GM18861 (cell line): ENCODE measurements at regions not wholly inside any gene's neighbourhood (a gene's known extent, or its start where the extent isn't known, plus 50 kb on each side); places are given as distances from the start of the nearest gene placed in this dataset.
A peak's percentile ranks its signal among the peaks of the same experiment; 100 is the strongest.

Experiments used
- ATAC-seq: cut with Tn5 transposase; IDR thresholded peaks from one replicate; pipeline ENCODE4 v1.9.1; 2021; ENCODE audit not compliant: unreplicated experiment

- peak; percentile 76 for ATAC-seq
Observed at GRCh38 chr9:19946441-19947109, 157.7 kb upstream of the SLC24A2 start.

- no peak for ATAC-seq
Observed at GRCh38 chr9:19941874-19942273, 153.0 kb upstream of the SLC24A2 start.

DNA sequence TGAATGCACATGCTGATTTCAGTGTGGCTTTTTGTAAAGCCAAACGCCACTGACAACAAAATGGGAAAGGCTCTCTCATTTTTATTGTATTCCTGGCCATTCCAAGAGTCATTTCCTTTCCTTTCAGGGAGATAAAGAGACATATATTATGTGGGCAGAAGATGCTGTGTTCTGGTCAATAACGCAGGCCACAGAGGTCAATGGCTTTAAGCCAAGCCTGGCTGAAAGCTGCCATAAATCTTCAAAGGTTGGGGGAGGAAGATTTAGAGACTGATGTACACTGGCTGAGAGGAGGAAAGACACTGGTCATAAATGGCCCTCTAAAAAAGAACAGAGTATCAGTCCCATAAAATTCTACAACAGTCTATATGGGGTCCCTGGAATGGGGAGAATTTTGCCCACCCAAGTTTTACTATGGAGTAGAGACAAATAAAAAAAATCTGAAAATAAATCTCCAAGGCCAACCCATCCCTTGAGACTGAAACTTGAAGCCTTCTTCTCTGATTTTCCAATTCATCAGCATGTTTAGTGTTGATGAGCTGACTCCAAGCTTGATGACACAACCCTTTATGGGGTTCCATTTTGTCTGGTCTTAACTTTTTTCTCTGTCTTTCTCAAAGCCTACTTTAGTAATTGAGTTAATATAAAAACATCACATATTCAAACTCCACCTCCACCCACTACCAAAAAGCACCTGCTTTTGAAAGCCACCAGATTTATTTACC, 152.1 kb upstream of the SLC24A2 start:
- ATAC-seq: no peak

GRCh38 chr9:19939734-19940278, 151.0 kb upstream of the SLC24A2 start:
- no peak for ATAC-seq

DNA sequence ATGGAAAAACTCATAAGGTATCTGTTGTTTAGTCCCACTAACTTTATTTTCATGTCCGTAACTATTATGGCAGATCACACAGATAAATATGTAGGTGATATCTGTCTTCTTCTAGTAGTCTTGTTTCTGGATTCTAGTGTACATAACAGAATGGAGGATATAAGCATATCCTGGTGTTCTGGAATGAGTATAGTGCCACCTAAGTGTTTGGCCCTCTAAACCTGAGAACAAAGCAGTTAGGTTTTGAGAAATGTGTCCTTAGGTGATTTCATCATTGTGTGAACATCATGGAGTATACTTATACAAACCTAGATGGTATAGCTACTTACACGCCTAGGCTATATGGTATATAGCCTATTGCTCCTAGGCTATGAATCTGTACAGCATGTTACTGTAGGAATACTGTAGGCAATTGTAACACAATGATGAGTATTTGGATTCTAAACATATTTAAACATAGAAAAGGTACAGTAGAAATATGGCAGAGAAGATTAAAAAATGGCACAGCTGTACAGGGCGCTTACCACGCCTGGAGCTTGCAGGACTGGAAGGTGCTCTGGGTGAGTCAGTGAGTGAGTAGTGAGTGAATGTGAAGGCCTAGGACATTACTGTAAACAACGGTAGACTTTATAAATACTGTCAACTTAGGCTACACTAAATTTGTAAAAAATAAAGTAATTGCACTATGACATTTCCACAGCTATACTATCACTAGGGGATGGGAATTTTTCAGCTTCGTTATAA, 150.3 kb upstream of the SLC24A2 start:
- ATAC-seq: no peak

DNA sequence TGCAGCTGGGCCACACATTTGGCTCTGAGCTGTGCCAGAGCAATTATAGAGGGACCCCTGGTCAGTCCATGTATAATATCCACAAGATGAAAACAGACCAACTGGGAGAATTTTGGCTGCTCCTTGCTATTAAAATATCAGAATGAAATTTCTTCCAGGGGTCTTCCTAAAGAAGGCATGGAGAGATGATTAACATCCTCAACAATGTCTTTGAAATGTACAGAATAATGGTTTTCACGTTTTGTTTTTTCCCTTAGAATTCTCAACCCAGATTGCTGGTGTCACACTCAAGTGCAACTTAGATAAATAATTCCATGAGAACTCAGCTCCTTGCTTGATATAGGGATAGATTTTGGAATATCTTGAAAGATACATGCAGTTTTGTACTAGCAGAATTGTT, 148.3 kb upstream of the SLC24A2 start:
- no peak for ATAC-seq

- no peak for ATAC-seq
Observed at GRCh38 chr9:19936598-19936997, 147.8 kb upstream of the SLC24A2 start.

GRCh38 chr9:19935422-19935821, 146.6 kb upstream of the SLC24A2 start:
- no peak for ATAC-seq

- ATAC-seq: no peak
Observed at GRCh38 chr9:19934301-19934871, 145.5 kb upstream of the SLC24A2 start.

DNA sequence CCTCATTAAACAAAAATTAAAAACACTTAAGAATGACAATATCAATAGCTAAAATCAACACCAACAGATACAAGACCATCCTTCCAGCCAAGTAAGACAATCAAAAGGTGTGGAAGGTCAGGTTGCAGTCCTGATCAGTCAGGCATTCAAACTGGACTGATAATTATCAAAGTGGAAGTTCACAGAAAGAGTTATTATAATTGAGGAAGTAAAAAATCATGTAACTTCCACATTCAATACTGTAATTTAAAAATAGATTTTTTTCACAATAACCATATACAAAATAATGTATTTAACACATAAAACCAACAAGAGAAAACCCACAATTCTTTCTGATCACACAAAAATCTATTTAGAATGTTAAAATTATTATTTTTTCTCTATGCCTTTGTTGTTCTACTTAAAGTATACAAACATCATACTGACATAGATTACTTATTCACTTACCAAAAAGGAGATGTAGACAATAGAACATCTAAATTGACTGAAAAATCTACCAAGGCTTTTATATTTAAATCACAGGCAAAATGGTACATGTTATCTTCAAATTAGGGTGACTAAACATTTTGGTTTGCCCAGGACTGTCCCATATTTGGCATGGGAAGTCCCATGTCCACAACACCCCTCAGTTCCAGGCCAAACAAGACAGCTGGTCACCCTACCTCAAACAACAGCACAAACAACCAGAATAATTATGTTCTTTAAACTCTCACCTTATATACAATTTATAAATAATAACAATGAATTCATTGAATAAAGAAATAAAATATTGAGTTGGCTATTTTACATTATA, 142.5 kb upstream of the SLC24A2 start:
- no peak for ATAC-seq

GRCh38 chr9:19927560-19927959, 138.7 kb upstream of the SLC24A2 start:
- ATAC-seq: no peak

DNA sequence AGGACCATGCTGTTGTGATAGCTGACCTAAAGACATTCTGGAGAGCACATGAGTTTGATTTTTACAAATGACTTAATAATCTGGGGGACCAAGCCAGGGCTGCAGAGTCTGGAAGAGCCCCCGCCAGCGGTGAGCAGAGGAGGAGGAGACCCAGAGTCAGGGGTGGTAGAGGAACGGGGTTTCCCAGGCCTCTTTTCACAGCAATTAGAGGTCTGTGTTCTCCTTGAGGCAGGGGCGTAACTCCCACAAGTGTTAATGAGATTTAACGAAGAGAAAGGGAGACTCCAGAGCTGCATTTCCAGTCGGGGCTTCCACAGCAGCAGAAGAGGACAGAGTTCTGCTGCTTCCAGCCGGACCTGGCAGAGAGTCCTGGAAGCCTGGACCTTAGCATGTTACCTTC, 137.9 kb upstream of the SLC24A2 start:
- ATAC-seq: no peak

DNA sequence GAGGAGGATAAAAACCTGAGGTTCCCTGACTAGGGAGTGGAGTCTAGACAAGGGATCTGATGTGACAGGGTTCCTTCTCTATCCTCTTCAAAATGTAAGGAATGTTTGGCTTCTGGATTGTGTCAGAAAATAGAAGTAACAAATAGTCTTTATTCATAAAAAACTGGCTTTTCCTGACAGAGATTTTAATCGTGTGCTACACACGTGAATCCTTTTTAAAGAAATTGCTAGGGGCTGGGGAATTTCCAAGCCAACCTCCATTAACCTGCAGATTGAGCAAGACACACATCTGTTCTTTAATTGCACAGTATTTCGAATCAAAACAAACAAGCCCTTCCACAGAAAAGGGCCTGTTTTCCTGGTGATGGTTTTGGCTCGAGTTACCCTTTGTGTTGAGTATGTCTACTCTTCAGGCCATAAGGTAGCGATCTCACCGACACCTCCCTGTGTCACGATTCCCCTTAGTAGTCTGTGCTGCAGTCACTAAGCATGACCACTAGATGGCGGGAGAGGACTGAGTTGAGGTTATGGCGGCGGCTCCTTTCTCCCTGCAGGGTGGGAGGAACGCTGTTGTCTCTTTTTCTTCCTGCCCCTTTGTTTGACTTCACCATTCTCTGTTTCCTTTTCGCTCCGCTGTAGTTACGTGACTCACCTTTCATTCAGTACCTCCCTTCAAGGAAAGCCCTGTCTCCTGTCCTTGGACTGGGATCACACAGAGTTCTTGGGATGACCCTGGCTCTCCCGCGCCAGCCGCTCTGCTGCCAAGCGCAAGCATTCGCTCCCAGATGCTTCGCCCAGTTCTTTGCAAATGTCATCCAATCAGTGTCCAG, 137.1 kb upstream of the SLC24A2 start:
- ATAC-seq: peak; percentile 87

DNA sequence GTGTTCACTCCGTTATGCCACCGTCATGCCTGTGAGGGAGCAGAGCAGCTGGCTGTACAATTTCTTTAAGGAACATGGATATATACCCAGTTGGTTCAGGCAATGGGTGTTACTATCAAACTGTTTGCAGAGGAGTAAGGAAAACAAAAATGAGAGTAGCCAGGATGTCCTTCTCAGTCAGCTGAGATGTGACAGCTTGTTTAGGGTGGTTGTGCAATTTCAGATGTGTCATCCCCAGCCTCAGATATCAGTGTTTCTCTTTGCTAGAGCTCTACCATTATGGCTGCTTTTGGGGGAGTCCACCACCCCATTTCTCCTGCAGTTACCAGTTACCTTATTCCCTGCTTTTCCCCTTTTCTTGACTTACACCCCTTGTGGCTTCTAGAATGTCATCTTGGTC, 135.2 kb upstream of the SLC24A2 start:
- ATAC-seq: no peak

- ATAC-seq: no peak
Observed at GRCh38 chr9:19922476-19923118, 133.8 kb upstream of the SLC24A2 start.

GRCh38 chr9:19920401-19920800, 131.6 kb upstream of the SLC24A2 start:
- ATAC-seq: no peak

DNA sequence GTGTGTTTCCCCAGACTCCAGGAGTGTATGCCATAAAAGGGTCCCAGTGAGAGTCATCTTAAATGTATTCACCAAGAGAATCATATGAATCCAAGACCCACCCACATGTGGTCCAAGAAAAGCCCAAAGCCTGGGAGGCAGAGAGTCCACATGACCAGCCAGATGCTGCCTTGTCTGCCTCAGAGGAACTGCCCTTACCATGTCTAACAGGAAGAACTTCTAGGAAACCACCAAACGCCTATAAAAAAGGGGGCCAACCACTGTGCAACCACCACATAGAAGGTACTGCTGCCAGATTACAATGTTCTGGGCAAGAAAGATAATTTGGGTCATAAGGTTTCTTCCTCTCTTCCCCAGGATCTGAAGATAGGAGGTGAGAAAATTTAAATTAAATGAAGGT, 129.8 kb upstream of the SLC24A2 start:
- no peak for ATAC-seq

- no peak for ATAC-seq
Observed at GRCh38 chr9:19914044-19914443, 125.2 kb upstream of the SLC24A2 start.

DNA sequence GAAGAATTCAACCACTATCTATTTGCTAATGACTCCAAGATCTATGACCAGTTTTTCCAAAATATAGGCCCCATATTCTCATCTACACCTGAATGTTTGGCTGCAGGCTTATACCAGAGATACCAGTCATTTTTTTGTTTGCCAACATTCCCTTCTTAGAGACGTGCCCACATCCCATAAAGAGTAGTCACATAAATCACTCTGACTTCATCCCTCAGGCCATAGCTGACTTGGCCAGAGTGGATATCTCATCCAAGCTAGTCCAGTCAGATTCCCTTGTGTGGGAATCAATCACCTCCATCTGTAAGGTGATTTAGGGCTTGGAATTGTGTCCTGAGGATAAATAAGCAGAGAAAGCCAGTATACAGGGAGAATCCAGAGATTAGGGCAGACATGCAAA, 124.3 kb upstream of the SLC24A2 start:
- no peak for ATAC-seq
